NCI-H1048 (cell line): ENCODE measurements at regions not wholly inside any gene's neighbourhood (a gene's known extent, or its start where the extent isn't known, plus 50 kb on each side); places are given as distances from the start of the nearest gene placed in this dataset.
"Not testable (repeated sequence)": the region's sequence is repeated elsewhere in the genome, so short reads cannot be mapped to it uniquely, and the experiment has no call there.

Source experiments
- DNase-seq: peaks from one replicate; lab custom pipeline; 2025; lab: John Stamatoyannopoulos, UW

DNA sequence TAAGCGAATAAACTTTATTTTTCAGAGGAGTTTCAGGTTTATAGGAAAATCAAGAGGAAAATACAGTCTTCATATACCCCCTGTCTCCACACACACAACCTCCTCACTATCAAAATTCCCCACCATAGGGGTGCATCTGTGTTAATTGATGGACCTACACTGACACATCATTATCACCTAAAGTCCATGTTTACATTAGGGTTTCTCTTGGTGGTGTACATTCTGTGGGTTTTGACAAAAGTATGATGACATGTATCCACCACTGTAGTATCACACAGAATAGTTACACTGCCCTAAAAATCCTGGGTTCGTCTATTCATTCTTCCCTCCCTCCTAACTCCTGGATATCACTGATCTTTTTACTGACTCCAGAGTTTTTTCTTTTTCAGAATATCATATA lies 654.2 kb downstream of the UQCRFS1 start:
- no peak for DNase-seq

DNA sequence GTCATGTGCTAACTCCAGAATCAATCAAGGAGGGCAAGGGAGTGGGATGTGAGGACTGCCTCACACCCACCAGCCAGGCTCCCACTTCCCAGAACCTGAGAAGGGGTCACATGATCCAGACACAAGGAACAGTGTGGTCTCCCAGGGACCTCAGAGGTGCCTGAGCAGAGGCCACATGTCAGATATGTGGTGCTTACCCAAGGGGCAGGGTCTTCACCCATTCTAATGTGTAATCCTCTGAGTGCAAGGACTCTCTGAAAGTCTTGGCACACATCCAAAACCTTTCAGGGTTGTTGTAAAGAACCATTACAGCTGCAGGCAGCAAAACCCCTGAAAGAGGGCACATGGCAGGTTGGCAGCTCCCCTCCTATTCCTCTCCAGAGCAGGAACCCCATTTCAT lies 656.6 kb downstream of the UQCRFS1 start:
- DNase-seq, result no peak

- DNase-seq, result no peak
Observed at GRCh38 chr19:28555317-28555716, 657.6 kb downstream of the UQCRFS1 start.

DNA sequence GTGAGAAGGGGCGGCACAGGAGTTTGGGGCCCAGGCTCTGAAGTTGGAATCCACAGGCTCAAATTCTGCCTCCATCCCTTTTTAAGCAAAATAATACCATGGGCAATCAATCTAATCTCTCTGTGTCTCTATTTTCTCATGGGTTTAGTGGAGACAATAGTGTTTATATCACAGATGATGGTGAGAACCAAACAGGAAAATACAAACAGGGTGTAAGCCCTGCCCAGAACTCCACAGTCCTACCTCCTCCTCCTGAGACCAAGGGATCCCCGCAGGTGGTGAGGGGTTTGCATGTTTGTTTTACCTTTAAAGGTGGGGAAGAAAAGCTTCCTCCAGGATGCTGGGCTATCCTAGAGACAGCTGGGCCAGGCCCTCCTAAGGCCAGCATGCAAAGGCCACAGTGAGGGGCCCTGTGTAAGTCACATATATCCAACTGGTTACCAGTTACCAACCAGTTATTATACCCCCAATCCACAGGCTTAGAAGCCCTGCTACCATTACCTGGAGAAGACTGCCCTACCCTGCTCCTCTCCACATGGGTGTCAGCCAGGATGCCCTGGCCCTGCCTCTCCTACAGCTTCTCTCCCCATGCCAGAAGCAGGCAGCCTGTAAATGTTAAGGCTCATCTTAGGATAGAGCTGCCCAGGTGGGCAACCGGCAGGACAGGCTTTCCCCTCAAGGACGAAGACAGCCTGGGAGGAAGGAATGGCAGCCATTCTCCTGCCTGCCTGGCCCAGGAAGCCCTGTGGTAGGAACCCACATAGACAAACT lies 658.4 kb downstream of the UQCRFS1 start:
- DNase-seq, result no peak

DNA sequence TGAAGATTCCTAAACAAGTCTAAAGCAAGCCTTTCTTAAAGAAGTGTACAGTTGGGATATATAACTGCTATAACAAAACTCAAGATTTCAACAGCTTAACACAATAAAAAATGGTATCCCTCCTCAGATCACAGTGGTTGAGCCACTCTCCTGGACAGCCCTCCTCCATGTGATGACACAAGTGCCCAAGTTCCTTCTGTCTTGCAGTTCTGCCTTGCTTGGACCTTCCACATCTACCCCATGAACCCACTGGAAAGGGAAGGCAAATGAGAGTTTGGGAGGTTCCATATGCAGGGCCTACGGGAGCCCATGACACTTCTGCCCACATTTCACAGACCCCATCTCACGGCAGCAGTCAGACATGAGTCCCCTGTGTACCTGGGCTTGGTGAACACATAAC lies 659.2 kb downstream of the UQCRFS1 start:
- DNase-seq, result no peak

DNA sequence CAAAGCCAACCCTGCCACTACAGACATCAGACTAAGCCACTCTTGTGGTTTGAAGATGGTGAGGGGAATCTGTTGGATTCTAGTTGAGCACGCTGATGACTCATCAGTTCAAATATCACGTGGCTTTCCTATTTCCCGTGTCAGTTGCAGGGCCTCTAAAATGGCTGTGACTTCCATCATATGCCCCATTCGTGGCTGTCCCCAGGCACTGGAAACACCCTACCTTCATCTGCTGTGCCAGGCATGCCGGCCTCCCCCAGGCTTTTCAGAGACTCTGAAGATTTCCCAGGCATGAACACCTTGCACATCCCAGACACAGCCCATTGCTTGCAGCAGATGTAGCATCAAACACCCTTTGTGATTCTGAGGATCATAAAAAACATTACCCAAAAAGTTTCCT lies 659.9 kb downstream of the UQCRFS1 start:
- no peak for DNase-seq

DNA sequence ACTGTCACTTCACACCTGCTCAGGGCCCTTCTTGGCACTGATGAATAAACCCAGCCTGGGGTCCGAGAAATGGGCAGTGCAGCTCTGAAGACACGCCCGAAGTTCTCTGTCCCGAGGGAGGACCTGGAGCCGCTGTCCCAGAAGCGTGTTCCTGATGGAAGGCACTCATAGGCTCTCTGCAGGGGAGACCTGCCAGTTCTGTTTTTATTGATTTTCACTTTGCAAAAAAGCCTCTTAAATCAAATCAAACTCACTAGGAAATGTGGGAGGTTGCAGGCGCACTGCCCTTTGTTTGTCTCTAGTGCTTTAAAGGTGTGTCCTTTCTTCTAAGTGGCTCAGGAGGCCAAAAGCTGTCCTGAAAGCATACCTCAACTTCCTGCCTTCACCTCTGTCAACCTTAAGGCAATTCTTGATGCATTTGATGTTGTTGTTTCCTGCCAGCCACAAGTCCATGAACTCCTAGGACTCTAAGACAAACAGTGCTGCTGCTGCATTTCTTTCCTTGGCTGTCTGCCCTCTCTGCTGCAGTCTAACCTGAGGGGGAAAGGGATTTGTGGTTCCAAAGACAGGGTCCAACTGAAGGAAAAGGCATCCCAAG lies 663.2 kb downstream of the UQCRFS1 start:
- DNase-seq, result no peak

DNA sequence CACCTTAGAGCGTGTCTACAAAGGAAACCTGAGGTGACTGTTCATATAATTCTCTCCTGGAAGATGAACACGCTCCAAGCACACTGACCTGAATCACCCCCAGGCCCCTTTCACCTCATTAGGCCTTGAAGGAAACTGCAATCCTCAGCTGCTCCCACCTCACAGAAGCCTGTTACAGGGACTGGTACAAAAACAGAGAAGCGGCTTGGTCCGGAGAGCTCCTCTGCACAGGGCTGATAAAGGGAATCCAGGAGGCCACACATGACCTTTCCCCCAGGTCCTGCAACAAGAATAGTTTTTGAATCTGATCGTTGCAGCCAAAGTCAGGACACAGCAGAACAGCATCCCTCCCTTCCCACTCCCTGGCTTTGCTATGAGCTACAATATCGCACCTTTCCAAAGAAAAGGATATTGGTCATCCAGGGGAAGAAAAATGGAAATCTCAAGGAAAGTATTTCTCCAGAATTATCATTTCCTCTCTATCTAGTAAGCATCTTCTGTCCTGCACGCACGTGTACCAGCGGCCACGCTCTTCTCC lies 666.7 kb downstream of the UQCRFS1 start:
- DNase-seq, result no peak

- not testable (repeated sequence) for DNase-seq
Observed at GRCh38 chr19:28545397-28545796, 667.6 kb downstream of the UQCRFS1 start.

- no peak for DNase-seq
Observed at GRCh38 chr19:28544451-28545261, 668.3 kb downstream of the UQCRFS1 start.

DNA sequence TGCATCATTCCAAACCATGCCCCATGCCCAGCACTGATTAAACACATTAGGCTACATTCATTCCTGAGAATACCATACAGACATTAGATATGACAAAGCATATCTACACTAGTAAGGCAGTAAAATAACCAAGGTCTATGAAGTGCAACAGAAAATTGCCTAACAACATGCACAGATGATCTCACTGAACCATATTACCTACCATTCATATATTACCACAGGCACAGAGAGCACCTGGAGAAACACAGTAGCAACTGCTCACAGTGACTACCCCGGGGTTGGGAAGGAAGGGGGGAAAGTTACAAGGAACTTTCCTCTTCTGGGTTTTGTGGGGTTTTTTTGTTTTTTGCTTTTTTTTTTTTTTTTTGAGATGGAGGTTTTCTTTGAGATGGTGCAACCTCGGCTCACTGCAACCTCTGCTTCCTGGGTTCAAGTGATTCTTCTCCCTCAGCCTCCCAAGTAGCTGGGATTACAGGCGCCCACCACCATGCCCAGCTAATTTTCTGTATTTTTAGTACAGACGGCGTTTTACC lies 669.6 kb downstream of the UQCRFS1 start:
- DNase-seq, result no peak

DNA sequence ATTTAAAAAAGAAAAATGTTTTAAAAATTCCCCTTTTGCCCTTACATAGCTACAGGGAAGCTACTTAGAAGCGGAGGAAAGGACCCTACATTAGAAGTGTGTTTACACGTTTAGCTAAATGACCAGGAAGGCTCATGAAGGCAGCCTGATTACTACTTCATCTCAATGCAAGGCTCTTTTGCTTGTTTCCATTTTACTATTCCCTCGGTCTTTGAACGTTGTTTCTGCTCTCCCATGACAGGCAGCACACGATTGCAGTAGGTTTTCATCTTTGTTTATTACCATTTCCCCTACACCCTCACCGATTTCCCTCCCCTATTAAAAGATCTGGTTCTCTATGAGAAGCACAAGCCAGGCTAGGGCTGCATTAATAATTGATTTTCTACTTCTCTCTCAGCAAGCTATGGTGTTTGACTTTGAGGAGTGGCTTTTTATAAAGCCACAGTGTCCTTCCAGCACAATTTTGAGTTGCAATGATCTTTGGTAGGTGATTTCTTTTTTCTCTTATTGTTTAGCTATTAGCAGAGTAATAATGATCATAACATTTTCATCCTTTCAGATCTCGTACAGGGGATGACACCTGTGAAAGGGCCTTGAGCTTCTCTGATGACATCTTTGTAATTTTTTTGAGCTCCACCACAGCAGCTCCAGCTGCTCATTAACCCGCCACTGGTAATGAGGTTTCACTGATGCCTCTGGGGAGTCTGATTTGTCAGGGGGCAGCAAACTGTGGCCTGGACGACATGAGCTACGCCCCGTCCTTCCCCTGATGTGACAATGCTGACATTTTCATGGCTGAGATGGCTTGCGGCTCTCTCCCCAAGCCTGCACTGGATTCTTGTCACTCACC lies 670.3 kb downstream of the UQCRFS1 start:
- DNase-seq, result no peak

DNA sequence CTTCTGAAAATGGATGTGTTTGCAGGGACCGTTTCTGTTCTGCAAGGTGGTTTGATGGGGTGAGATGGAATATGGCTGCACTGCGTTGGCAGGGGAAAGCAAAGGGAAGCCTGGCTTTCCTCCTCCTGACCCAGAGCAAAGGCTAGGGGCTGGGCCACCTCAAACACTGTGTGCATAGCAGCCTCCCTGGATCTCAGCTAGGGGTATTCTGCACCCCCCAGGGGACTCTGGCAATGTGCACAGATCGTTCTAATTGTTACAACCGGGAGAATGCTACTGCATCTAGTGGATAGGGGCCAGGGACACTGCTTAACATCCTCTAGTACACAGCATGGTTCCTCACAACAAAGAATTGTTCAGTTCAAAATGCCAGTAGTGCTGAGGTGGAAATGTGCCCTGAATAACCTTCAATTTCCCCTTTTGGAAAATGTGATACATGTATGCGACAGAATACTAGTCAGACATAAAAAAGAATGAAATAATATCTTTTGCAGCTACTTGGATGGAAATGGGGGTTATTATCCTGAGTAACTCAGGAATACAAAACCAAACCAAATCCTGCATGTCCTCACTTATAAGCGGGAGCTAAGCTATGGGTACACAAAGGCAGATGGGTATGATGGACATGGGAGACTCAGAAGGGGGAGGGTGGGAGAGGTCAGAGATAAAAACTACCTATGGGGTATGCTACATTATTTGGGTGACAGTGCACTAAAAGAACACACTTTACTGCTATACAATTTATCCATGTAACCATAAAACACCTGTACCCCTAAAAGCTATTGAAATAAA lies 671.2 kb downstream of the UQCRFS1 start:
- DNase-seq, result no peak

DNA sequence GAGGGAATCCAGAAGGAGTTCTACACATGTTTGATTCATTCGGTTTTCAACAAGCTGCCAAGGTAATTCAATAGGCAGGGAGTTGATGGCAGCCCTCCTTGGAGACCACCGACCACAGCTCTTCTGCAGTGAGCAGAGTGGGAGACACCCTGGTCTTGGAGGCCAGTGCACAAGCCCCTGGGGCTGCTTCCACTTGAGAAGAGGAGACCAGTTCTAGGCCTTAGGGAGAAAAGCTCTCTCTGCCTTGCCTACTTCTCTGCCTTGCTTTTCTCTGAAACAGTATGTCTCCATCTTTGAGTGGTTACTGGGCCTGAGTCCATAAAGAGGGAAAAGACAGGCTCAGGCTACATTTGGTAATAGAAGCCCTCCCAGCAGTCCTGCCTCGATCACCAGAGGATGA lies 671.9 kb downstream of the UQCRFS1 start:
- no peak for DNase-seq

DNA sequence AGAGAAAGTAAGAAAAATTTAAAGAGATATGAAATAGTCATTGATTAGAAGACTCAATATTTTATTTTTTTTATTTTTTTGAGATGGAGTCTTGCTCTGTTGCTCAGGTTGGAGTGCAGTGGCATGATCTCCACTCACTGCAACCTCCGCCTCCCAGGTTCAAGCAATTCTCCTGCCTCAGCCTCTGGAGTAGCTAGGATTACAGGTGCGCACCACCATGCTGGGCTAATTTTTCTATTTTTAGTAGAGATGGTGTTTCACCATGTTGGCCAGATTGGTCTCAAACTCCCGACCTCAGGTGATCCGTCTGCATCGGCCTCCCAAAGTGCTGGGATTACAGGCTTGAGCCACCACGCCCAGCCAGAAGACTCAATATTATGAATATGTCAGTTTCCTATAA lies 672.6 kb downstream of the UQCRFS1 start:
- not testable (repeated sequence) for DNase-seq

- DNase-seq, result no peak
Observed at GRCh38 chr19:28539759-28540158, 673.2 kb downstream of the UQCRFS1 start.

DNA sequence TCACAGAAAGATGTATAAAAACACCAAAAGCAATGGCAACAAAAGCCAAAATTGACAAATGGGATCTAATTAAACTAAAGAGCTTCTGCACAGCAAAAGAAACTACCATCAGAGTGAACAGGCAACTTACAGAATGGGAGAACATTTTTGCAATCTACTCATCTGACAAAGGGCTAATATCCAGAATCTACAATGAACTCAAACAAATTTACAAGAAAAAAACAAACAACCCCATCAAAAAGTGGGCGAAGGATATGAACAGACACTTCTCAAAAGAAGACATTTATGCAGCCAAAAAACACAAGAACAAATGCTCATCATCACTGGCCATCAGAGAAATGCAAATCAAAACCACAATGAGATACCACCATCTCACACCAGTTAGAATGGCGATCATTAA lies 674.4 kb downstream of the UQCRFS1 start:
- not testable (repeated sequence) for DNase-seq

GRCh38 chr19:28537896-28538295 lies 675.1 kb downstream of the UQCRFS1 start:
- DNase-seq, result no peak

DNA sequence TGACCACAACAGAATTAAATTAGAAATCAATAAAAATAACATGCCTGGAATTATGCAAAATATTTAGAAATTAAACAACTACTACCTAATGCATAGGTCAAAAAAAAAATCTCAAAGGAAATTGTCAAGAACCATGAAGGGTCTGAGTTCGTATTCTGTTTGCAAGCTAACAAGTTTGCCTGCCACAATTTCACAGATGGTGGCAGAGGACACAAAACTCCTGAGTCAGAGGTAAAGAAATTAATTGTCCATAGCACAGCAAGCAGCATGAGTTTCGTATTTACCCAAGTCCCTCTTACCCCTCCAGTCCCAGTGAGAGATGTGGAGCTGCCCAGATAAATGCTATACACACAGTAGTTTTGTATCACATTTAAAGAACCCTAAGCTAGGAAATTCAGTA lies 675.9 kb downstream of the UQCRFS1 start:
- DNase-seq, result no peak

DNA sequence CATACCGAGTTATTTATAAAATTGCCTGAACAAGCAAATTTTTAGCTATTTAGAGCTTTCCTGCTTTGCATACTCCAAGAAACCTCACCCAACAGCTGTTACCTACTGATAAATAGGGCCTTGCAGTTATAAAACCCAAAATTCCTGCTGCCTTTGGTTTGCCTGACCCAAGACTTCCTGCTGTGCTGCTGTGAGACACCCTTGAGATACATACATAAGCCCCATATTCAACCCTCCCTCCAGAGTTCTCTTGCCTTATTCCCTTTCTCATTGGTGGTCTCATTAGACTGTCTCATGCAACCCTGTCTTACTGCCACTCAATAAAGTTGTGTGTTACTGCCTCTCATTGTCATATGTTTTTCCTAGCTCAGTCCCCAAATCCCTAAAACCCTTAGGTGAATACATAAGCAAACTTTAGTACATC lies 677.6 kb downstream of the UQCRFS1 start:
- DNase-seq, result no peak
